IMR-90 (cell line): ENCODE measurements at regions not wholly inside any gene's neighbourhood (a gene's known extent, or its start where the extent isn't known, plus 50 kb on each side); places are given as distances from the start of the nearest gene placed in this dataset.
A peak's percentile ranks its signal among the peaks of the same experiment; 100 is the strongest.

Experiments
- ATAC-seq: fragments of 200-7000 bp; cut with Tn5 transposase; 2 replicates; pipeline ENCODE4 v1.9.1; 2020; ENCODE audit warnings: low read depth, mild to moderate bottlenecking, moderate library complexity
- BruUV-seq: library from RNA; stranded (reverse); fragments of 400-500 nt; replicated peaks from 2 replicates; lab custom pipeline; 2021; lab: Mats Ljungman, UMichigan
- CTCF ChIA-PET: fragments of 300-600 bp; formaldehyde crosslinking; extraction: SDS; loops from one replicate; lab custom pipeline; 2021; ENCODE audit warnings: antibody characterized with exemption; lab: Yijun Ruan, JAX
- POLR2A ChIA-PET: fragments of 300-600 bp; sonication (Branson Sonifier 250); formaldehyde crosslinking; loops from one replicate; lab custom pipeline; 2022; ENCODE audit warnings: antibody characterized with exemption; ENCODE audit not compliant: unreplicated experiment; lab: Charles Lee
- DNase-seq: peaks from one replicate; pipeline ENCODE4 v3.0.0; 2013
- H2AFZ ChIP-seq: replicated peaks from 2 replicates; pipeline ENCODE3; 2013; ENCODE audit warnings: low read length, mild to moderate bottlenecking; ENCODE audit not compliant: poor library complexity
- H2AK5ac ChIP-seq: 2 replicates; pipeline ENCODE4 v1.6.1; 2013; ENCODE audit warnings: low read depth, low read length, inconsistent platforms
- H2AK9ac ChIP-seq: replicated peaks from 2 replicates; pipeline ENCODE3; 2013; ENCODE audit warnings: mild to moderate bottlenecking, low read depth, low read length, moderate library complexity; ENCODE audit not compliant: poor library complexity
- H2BK120ac ChIP-seq: 2 replicates; pipeline ENCODE4 v1.6.1; 2013; ENCODE audit warnings: low read depth, low read length, inconsistent platforms
- H2BK15ac ChIP-seq: 3 replicates; pipeline ENCODE4 v1.6.1; 2013; ENCODE audit warnings: low read depth, low read length, inconsistent platforms
- H2BK20ac ChIP-seq: 2 replicates; pipeline ENCODE4 v1.6.1; 2013; ENCODE audit warnings: low read depth, mild to moderate bottlenecking, inconsistent platforms, low read length, moderate library complexity
- H2BK5ac ChIP-seq: 2 replicates; pipeline ENCODE4 v1.6.1; 2013; ENCODE audit warnings: mild to moderate bottlenecking, low read depth, low read length, inconsistent platforms; ENCODE audit not compliant: poor library complexity, severe bottlenecking
- H3K14ac ChIP-seq: replicated peaks from 2 replicates; pipeline ENCODE4 v1.6.1; 2013; ENCODE audit warnings: low read depth, low read length, inconsistent platforms
- H3K18ac ChIP-seq: 2 replicates; pipeline ENCODE4 v1.6.1; 2013; ENCODE audit warnings: low read depth, low read length, control low read depth
- H3K23ac ChIP-seq: 2 replicates; pipeline ENCODE4 v1.6.1; 2013; ENCODE audit warnings: low read depth, low read length, inconsistent platforms
- H3K27ac ChIP-seq: 2 replicates; pipeline ENCODE4 v1.5.1; 2013; ENCODE audit warnings: mild to moderate bottlenecking, control low read depth, low read length; ENCODE audit not compliant: insufficient read depth
- H3K27me3 ChIP-seq: 2 replicates; pipeline ENCODE4 v1.6.1; 2013; ENCODE audit warnings: low read length; ENCODE audit not compliant: control insufficient read depth, insufficient read depth
- H3K36me3 ChIP-seq: 2 replicates; pipeline ENCODE4 v1.6.1; 2013; ENCODE audit warnings: low read length, mixed read lengths; ENCODE audit not compliant: control insufficient read depth, insufficient read depth
- H3K4ac ChIP-seq: 2 replicates; pipeline ENCODE4 v1.6.1; 2013; ENCODE audit warnings: low read depth, low read length, inconsistent platforms
- H3K4me1 ChIP-seq: 2 replicates; pipeline ENCODE4 v1.6.1; 2013; ENCODE audit warnings: low read length, mixed read lengths; ENCODE audit not compliant: control insufficient read depth, insufficient read depth
- H3K4me2 ChIP-seq: 2 replicates; pipeline ENCODE4 v1.6.1; 2013; ENCODE audit warnings: low read depth, mild to moderate bottlenecking, control low read depth, low read length, moderate library complexity
- H3K4me3 ChIP-seq: 2 replicates; pipeline ENCODE4 v1.5.1; 2013; ENCODE audit warnings: low read depth, mild to moderate bottlenecking, control low read depth, low read length, moderate library complexity; ENCODE audit not compliant: insufficient read depth
- H3K56ac ChIP-seq: 2 replicates; pipeline ENCODE4 v1.6.1; 2013; ENCODE audit warnings: low read length, inconsistent platforms; ENCODE audit not compliant: insufficient read depth; ENCODE audit errors: extremely low read depth
- H3K79me1 ChIP-seq, 2 experiments: 2 replicates each; pipeline ENCODE4 v1.6.1; 2013; ENCODE audit warnings: low read length in 2 of 2, inconsistent platforms in 1 of 2, low read depth in 1 of 2
- H3K9ac ChIP-seq: 2 replicates; pipeline ENCODE4 v1.6.1; 2013; ENCODE audit warnings: low read depth, low read length, control low read depth
- H3K9me1 ChIP-seq: 2 replicates; pipeline ENCODE4 v1.6.1; 2013; ENCODE audit warnings: low read length, inconsistent platforms; ENCODE audit not compliant: insufficient read depth
- H3K9me3 ChIP-seq: 2 replicates; pipeline ENCODE4 v1.6.1; 2013; ENCODE audit warnings: low read length; ENCODE audit not compliant: control insufficient read depth, insufficient read depth
- H4K20me1 ChIP-seq: 2 replicates; pipeline ENCODE4 v1.6.1; 2013; ENCODE audit warnings: low read length, inconsistent platforms; ENCODE audit not compliant: insufficient read depth
- H4K5ac ChIP-seq: 2 replicates; pipeline ENCODE4 v1.6.1; 2013; ENCODE audit warnings: mild to moderate bottlenecking, low read depth, low read length, control low read depth
- H4K8ac ChIP-seq, 2 experiments: 2 replicates each; pipeline ENCODE4 v1.6.1; 2013; ENCODE audit warnings: low read depth in 2 of 2, low read length in 2 of 2, control low read depth in 1 of 2, inconsistent platforms in 1 of 2
- H4K91ac ChIP-seq: 2 replicates; pipeline ENCODE4 v1.6.1; 2013; ENCODE audit warnings: low read depth, low read length, inconsistent platforms; ENCODE audit not compliant: insufficient read depth
- CEBPB ChIP-seq: IDR thresholded peaks from 2 replicates; pipeline ENCODE4 v1.6.1; 2012; ENCODE audit warnings: low read depth, low read length, improper control_type of control experiment
- CHD1 ChIP-seq: IDR thresholded peaks from 2 replicates; pipeline ENCODE4 v1.6.1; 2012; ENCODE audit warnings: low read depth, low read length, improper control_type of control experiment
- MAFK ChIP-seq: IDR thresholded peaks from 2 replicates; pipeline ENCODE4 v1.6.1; 2012; ENCODE audit warnings: low read depth, low read length, improper control_type of control experiment
- MAZ ChIP-seq: IDR thresholded peaks from 2 replicates; pipeline ENCODE4 v1.6.1; 2012; ENCODE audit warnings: low read depth, mild to moderate bottlenecking, low read length, improper control_type of control experiment, moderate library complexity, borderline replicate concordance
- MXI1 ChIP-seq: IDR thresholded peaks from 2 replicates; pipeline ENCODE4 v1.6.1; 2012; ENCODE audit warnings: low read depth, mild to moderate bottlenecking, low read length, moderate library complexity, borderline replicate concordance
- POLR2A ChIP-seq: IDR thresholded peaks from 2 replicates; pipeline ENCODE4 v1.6.1; 2012; ENCODE audit warnings: mild to moderate bottlenecking, low read depth, low read length
- WGBS, 2 experiments: methylation state at CpG; one replicate each; pipeline versions ENCODE4 v1.1.5 to v1.1.7; 2013; ENCODE audit warnings: missing lambda C conversion rate in 2 of 2; ENCODE audit not compliant: insufficient read length in 1 of 2; ENCODE audit errors: extremely low coverage in 2 of 2; 5-methylcytosine and 5-hydroxymethylcytosine counted together
- dilution Hi-C: fragments of 300-500 bp; cut with HindIII; formaldehyde crosslinking; loops from one replicate; pipeline ENCODE4 v1.14.3; 2018; ENCODE audit warnings: low sequenced_read_pairs; ENCODE audit not compliant: unreplicated experiment
- in situ Hi-C: fragments of 300-500 bp; cut with MboI; formaldehyde crosslinking; loops from 3 replicates; pipeline ENCODE4 v1.14.3; 2019; ENCODE audit warnings: low sequenced_read_pairs, inconsistent platforms, mixed read lengths
- intact Hi-C: fragments of 100-400 bp; cut with micrococcal nuclease; formaldehyde crosslinking; loops from 2 replicates; pipeline ENCODE4 v1.10.0; 2022
- TF ChIP-seq, protein P1 (sequence below): fragments of 150-350 bp; IDR thresholded peaks from 2 replicates; pipeline ENCODE4 v1.6.1; 2016; ENCODE audit warnings: low read depth, mild to moderate bottlenecking, low read length, moderate library complexity, borderline replicate concordance
- TF ChIP-seq, protein P2 (sequence below): fragments of 150-350 bp; IDR thresholded peaks from 2 replicates; pipeline ENCODE4 v1.6.1; 2017; ENCODE audit warnings: mild to moderate bottlenecking, antibody characterized with exemption, low read length, low read depth
- TF ChIP-seq, protein P3 (sequence below): conservative IDR thresholded peaks from 2 replicates; pipeline ENCODE4 v1.5.1; 2012; ENCODE audit warnings: mild to moderate bottlenecking, low read depth, low read length, improper control_type of control experiment

DNA sequence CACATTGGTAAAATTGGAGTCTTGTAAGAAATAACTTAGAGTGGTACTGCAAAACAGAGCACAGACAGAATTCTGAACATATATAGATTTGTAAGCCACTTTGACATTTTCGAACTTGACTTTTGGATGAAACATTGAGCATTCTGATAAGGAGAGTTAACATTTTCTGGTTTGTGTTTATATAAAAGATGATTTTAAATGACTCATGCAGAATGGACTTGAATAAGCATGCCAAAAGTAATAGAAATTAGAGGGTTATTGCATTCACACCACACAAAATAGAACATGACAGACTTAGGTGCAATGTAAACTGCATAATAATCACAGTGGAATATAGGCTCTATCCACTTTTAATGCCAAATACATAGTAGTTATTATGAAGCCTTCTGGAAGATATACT lies 507.0 kb downstream of the DACH1 start:
- no peak overlapping the region for H4K5ac ChIP-seq
- intact Hi-C loops (no loop called here), dilution Hi-C loops (no loop called here), in situ Hi-C loops (no loop called here)
- H2BK20ac ChIP-seq, result no peak overlapping the region
- no peak overlapping the region for H4K8ac ChIP-seq
- H3K27me3 ChIP-seq, result no peaks in the 10 kb centered on the region
- no peak for TF ChIP-seq CEBPB
- no peak for TF ChIP-seq MAFK
- no peak for TF ChIP-seq MXI1
- no peak for TF ChIP-seq MAZ
- no peak for TF ChIP-seq POLR2A
- TF ChIP-seq, protein P1, sequence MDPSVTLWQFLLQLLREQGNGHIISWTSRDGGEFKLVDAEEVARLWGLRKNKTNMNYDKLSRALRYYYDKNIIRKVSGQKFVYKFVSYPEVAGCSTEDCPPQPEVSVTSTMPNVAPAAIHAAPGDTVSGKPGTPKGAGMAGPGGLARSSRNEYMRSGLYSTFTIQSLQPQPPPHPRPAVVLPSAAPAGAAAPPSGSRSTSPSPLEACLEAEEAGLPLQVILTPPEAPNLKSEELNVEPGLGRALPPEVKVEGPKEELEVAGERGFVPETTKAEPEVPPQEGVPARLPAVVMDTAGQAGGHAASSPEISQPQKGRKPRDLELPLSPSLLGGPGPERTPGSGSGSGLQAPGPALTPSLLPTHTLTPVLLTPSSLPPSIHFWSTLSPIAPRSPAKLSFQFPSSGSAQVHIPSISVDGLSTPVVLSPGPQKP, result no peak
- TF ChIP-seq, protein P2, sequence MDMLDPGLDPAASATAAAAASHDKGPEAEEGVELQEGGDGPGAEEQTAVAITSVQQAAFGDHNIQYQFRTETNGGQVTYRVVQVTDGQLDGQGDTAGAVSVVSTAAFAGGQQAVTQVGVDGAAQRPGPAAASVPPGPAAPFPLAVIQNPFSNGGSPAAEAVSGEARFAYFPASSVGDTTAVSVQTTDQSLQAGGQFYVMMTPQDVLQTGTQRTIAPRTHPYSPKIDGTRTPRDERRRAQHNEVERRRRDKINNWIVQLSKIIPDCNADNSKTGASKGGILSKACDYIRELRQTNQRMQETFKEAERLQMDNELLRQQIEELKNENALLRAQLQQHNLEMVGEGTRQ, result no peak
- TF ChIP-seq, protein P3, sequence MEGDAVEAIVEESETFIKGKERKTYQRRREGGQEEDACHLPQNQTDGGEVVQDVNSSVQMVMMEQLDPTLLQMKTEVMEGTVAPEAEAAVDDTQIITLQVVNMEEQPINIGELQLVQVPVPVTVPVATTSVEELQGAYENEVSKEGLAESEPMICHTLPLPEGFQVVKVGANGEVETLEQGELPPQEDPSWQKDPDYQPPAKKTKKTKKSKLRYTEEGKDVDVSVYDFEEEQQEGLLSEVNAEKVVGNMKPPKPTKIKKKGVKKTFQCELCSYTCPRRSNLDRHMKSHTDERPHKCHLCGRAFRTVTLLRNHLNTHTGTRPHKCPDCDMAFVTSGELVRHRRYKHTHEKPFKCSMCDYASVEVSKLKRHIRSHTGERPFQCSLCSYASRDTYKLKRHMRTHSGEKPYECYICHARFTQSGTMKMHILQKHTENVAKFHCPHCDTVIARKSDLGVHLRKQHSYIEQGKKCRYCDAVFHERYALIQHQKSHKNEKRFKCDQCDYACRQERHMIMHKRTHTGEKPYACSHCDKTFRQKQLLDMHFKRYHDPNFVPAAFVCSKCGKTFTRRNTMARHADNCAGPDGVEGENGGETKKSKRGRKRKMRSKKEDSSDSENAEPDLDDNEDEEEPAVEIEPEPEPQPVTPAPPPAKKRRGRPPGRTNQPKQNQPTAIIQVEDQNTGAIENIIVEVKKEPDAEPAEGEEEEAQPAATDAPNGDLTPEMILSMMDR, result no peak
- no peak for TF ChIP-seq CHD1
- no peaks in the 10 kb centered on the region for H3K4me1 ChIP-seq
- H4K20me1 ChIP-seq, result no peaks in the 10 kb centered on the region
- no peak overlapping the region for H3K4me2 ChIP-seq
- no peaks in the 10 kb centered on the region for H3K9me3 ChIP-seq
- ATAC-seq, result peak; percentile 14; the same call in 1 of the 2 replicates
- H3K27ac ChIP-seq, result no peak overlapping the region
- H3K56ac ChIP-seq, result no peak overlapping the region
- H2AFZ ChIP-seq, result no peak overlapping the region
- H3K18ac ChIP-seq, result no peak overlapping the region
- no peak for DNase-seq
- H3K23ac ChIP-seq, result no peak overlapping the region
- H2BK15ac ChIP-seq, result no peak overlapping the region
- H3K14ac ChIP-seq, result no peak overlapping the region
- no peak overlapping the region for H2BK120ac ChIP-seq
- H2AK9ac ChIP-seq, result no peak overlapping the region
- no peak overlapping the region for H3K9ac ChIP-seq
- BruUV-seq, result no TSS peak
- POLR2A ChIA-PET, result no interaction called here
- no peak overlapping the region for H3K4ac ChIP-seq
- no peaks in the 10 kb centered on the region for H3K79me1 ChIP-seq
- H4K91ac ChIP-seq, result no peak overlapping the region
- CTCF ChIA-PET, result no interaction called here
- H2BK5ac ChIP-seq, result no peak overlapping the region
- H2AK5ac ChIP-seq, result no peak overlapping the region
- H3K9me1 ChIP-seq, result no peaks in the 10 kb centered on the region
- no peak overlapping the region for H3K4me3 ChIP-seq
- WGBS, 2 experiments, result 60% methylated on average over 1 of the region's 1 CpG; no CpG with 5 or more reads in 1 of the 2 experiments
- H3K36me3 ChIP-seq, result no peaks in the 10 kb centered on the region
